Astrocyte (in vitro differentiated cells and primary cell): ENCODE measurements at regions not wholly inside any gene's neighbourhood (a gene's known extent, or its start where the extent isn't known, plus 50 kb on each side); places are given as distances from the start of the nearest gene placed in this dataset.

Experiments
- CTCF ChIP-seq: IDR thresholded peaks from 2 replicates; pipeline ENCODE4 v1.5.1; 2011; ENCODE audit warnings: low read depth, mild to moderate bottlenecking, inconsistent platforms, low read length, moderate library complexity; ENCODE audit not compliant: insufficient read depth
- EZH2 ChIP-seq: IDR thresholded peaks from 2 replicates; pipeline ENCODE4 v1.6.1; 2012; ENCODE audit warnings: mild to moderate bottlenecking, low read length, inconsistent platforms; ENCODE audit not compliant: insufficient read depth

- no peak for TF ChIP-seq CTCF
- TF ChIP-seq EZH2: no peak
These were observed 212.8 kb downstream of the GPAT3 start for GRCh38 chr4:83748711-83749110.
